ENCODE measurements at regions not wholly inside any gene's neighbourhood (a gene's known extent, or its start where the extent isn't known, plus 50 kb on each side); places are given as distances from the start of the nearest gene placed in this dataset.

DNA sequence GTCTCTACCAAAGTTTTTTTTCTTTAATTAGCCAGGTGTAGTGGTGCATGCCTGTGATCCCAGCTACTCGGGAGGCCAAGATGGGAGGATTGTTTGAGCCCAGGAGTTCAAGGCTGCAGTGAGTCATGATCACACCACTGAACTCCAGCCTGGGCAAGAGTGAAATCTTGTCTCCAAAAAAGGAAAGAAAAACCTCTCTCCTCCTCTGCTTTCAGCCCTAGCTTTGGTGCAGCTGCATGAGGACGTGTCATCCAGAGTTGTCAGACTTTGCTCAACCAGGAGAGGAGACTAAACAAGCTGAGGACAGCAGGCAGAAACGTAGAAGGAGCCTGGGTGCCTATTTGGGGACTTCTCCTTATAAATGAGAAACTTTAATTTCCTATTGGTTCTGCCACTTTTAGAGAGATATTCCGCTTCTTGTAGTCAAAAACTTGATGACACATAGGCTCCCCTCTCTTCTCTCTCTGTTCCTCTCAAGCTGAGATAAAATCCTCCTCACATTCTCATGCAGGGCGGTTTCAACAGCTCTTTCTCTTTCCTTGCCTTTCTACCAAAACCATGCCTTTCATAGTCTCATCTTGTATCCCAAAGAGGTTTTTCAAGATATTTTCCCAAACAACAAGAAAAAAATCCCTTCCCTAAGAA lies 205.4 kb downstream of the ARHGAP12 start:
- no peak for DNase-seq
- in situ Hi-C loops (cut with HindIII; ENCODE audit: low pct_ligation_motif_present, low pct_unique_long_range_greater_than_20kb, low sequenced_read_pairs): no loop called here

DNA sequence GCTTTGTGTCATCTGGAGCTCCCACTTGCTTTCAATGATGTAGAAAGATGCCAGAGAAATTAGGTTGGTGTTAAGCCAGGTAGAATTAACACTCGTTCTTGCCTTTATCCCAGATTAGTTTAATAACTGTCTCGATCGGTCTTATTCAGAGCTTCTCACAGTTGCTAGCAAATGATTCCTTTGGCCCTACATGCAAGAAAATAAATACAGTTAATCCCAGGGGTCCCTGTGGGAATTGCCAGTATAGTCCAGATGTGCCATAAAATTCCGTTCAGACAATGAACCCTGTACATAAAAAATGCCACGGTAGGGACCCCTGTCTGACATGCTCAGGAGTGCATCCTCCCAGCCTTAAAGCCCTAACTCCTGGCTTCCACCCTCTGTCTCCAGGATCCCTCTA lies 207.5 kb downstream of the ARHGAP12 start:
- no peak for DNase-seq
- in situ Hi-C loops (cut with HindIII; ENCODE audit: low pct_ligation_motif_present, low pct_unique_long_range_greater_than_20kb, low sequenced_read_pairs): no loop called here

DNA sequence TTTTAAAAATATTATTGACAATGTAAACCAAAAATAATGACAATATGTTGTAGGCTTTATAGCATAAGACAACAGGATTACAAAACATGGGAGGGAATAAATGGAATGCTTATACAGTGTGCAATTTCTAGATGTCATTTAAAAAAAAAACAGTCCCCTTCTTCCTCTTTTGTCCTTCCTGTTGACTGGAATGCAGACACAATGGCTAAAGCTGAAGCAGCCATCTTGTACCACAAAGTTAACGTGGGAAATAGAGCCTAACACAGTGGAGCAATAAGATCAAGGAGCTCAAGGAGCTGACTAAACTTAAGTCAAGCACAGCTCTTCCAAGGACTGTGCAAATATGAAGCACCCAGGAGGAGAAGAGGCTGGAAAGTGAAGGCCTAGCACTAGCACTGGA lies 208.1 kb downstream of the ARHGAP12 start:
- in situ Hi-C loops (cut with HindIII; ENCODE audit: low pct_ligation_motif_present, low pct_unique_long_range_greater_than_20kb, low sequenced_read_pairs): no loop called here
- no peak for DNase-seq

DNA sequence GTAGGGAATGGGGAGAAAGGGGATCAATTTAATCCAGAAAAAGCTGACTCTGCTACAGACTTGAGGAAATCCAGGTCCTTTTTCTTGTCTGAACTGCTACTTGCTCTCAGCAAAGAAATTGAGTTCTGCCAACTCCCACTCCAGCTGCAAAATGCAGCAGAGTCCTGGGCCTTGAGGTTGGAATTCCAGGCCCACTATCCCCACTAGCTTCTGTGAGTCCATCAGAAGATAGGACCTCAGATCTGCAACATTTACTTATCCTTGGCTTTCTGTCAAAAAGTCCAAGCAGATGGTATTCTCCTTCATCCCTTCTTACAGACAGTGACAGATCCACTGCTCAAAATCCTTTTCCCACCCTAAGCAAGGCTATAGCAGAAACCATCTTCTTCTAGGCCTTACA lies 219.2 kb downstream of the ARHGAP12 start:
- no peak for DNase-seq
- in situ Hi-C loops (cut with HindIII; ENCODE audit: low pct_ligation_motif_present, low pct_unique_long_range_greater_than_20kb, low sequenced_read_pairs): no loop called here

DNA sequence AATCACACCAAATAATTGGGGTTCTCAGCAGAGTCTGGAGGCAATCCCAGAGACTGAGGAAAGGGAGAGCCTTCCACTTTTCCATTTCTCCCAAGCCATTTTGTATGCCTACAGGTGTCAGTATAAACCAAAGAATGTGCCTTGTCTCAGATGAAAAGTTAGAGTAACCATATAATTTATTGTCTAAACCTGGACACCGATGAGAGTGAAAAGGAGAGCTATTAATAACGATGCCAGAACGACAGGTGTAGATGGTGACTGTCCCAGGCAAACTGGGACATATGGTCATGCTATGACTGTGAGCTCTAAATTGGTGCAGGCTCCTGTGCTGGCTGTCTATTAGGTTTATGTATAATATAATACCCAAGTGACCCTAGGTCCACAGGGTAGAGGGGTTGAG lies 219.6 kb downstream of the ARHGAP12 start:
- peak; percentile 13 for DNase-seq
- in situ Hi-C loops (cut with HindIII; ENCODE audit: low pct_ligation_motif_present, low pct_unique_long_range_greater_than_20kb, low sequenced_read_pairs): no loop called here

DNA sequence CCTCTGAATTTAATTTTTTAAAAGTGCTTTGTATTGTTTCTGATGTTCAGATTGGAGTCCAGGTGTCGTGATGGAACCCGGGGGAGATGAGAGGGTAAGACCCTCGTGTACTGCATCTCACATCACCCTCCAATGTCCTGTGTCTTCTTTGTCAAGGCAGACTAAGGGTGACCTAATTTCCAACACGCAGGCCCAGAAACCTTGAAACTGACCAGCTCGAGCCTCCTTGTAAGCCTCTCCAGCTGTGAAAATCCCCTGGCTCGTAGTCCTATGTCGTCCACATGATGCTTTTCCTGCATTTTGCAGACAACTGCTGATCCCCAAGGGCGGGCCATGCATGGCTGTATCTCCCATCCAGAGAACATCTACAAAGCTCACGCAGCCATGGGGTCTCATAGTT lies 220.2 kb downstream of the ARHGAP12 start:
- no peak for DNase-seq
- in situ Hi-C loops (cut with HindIII; ENCODE audit: low pct_ligation_motif_present, low pct_unique_long_range_greater_than_20kb, low sequenced_read_pairs): no loop called here

DNA sequence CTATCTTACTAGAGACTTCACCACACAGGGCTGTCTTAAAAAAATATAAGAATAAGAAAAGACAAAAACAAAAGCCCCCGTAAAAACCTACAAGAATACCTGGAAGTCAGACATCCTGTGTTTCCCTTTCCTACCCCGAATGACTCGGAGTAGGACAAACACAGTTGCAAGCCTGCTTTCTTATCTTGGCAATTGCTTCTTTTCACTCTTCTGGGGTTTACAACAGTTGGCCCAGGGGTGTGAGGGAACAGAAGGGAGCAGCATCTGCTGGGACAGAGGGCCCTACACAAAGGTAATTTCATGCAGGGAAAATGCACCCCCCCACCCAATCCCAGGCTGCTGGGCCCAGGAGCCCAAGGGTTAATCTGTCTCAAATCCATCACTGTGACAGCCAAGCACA lies 220.6 kb downstream of the ARHGAP12 start:
- no peak for DNase-seq
- in situ Hi-C loops (cut with HindIII; ENCODE audit: low pct_ligation_motif_present, low pct_unique_long_range_greater_than_20kb, low sequenced_read_pairs): no loop called here

DNA sequence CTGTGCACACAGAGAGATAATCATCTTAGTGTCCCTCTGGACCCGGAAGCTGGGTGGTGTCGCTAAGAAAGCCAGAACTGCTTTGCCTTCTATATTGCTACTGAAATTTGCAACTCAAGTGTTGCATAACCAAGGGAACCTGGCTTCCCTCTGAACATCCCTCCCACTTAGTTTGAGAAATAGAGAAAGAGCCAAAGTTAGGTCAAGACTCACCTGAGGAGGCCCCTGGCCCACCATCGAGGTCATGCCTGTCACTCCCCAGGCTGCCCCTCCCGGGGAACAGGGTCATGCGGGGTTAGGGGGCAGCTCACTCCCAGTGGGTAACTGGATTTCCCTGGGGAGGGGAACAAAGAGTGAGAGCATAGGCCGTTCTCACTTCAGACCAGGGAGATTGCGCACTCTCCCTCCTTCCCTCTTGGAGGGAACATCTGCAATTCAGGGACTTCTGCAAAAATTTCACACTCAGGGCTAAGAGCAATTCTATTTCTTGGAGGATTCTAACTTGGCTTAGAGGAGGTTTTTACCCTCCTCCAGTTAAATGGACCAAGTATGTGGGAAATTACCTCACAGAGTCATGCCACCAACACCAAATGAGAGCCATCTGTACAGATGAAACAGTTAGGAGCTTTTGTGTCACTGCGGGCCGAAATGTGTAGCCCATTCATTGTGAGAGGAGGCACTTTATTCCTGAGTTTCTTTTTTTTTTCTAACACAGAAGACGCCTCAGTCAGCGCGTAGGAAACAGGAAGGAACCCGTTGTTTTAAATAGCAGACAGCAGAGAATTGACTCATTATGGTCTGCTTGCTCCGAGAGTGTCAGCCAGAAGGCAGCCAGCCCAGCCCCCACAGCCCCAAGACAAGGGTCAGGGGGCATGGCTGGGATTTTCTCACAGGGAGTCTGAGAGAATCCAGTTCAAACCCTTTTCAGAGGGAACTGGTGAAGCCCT lies 221.3 kb downstream of the ARHGAP12 start:
- DNase-seq: no peak
- in situ Hi-C loops (cut with HindIII; ENCODE audit: low pct_ligation_motif_present, low pct_unique_long_range_greater_than_20kb, low sequenced_read_pairs): no loop called here

DNA sequence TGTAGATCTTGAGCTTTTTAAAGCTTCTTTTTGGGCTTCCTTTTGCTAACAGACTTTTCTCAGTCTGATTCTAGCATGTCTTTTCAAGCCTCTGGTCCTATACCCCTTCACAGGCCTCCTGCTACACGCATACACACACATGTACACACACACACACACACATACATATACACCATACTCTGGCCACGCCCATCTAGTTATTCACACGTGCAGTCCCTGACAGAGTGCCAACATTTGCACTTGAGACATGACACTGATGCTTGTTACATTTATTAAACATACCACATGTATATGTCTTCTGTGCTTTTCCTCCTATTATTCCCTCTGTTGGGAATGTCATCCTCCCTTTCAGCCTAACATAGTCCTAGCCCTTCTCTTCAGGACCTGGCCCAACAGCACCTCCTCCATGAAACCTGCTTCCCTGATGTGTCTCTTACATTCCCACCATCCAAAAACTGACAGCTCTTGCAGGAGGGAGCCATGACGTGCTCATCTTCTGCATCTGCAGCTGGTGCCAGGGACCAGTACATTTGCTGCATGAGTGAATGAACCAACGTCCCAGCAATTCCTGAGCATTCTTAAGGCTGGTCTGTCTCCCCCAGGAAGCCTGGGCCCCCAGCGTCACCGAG lies 222.1 kb downstream of the ARHGAP12 start:
- DNase-seq: no peak
- in situ Hi-C loops (cut with HindIII; ENCODE audit: low pct_ligation_motif_present, low pct_unique_long_range_greater_than_20kb, low sequenced_read_pairs): no loop called here

DNA sequence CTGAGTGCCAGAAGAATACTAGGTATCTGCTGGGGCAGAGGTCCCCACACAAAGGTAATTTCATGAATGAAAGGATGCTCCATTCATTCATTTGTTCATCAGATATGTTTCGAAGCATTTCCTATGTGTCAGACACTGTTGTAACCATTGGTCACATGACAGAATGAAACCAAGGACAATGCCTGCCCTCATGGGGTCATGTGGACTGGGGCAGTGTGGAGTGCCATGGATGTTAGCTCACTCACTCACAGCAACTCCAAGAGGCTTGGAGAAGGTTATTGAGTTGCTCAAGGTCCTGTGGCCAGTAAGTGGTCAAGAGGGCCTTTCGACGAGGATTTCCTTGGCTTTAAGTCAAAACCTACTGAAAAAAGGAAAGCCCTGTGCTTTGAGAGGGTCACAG lies 223.5 kb downstream of the ARHGAP12 start:
- in situ Hi-C loops (cut with HindIII; ENCODE audit: low pct_ligation_motif_present, low pct_unique_long_range_greater_than_20kb, low sequenced_read_pairs): no loop called here

DNA sequence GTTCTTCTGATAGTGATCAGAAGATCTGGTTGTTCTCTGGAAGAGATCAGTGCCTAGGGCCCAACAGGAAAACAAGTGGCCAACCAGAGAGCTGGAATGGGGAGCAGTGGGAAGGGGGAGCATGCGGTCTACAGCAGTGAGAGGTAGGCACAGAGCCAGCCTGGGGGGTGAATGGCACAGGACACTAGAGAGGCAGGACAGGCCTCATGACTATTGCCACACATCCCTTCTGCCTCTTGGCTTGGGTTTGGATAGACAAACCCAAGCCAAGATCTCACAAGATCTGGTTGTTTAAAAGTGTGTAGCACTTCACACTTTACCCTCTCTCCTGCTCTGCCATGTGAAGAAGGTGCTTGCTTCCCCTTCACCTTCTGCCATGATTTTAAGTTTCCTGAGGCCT lies 224.4 kb downstream of the ARHGAP12 start:
- DNase-seq: no peak
- in situ Hi-C loops (cut with HindIII; ENCODE audit: low pct_ligation_motif_present, low pct_unique_long_range_greater_than_20kb, low sequenced_read_pairs): no loop called here

More for the DNA sequence above, 223.5 kb downstream of the ARHGAP12 start:
- no peak for DNase-seq

DNA sequence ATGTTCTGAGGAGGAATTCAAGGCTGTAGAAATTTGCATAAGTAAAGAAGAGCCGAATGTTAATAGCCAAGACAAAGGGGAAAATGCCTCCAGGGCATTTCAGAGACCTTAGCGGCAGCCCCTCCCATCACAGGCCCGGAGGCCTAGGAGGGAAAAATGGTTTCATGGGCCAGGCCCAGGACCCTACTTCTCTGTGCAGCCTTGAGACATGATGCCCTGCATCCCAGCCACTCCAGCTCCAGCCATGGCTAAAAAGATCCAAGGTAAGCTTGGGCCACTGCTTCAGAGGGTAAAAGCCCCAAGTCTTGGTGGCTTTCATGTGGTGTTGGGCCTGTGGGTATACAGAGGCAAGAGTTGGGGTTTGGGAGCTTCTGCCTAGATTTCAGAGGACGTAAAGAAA lies 225.7 kb downstream of the ARHGAP12 start:
- in situ Hi-C loops (cut with HindIII; ENCODE audit: low pct_ligation_motif_present, low pct_unique_long_range_greater_than_20kb, low sequenced_read_pairs): no loop called here
- no peak for DNase-seq

DNA sequence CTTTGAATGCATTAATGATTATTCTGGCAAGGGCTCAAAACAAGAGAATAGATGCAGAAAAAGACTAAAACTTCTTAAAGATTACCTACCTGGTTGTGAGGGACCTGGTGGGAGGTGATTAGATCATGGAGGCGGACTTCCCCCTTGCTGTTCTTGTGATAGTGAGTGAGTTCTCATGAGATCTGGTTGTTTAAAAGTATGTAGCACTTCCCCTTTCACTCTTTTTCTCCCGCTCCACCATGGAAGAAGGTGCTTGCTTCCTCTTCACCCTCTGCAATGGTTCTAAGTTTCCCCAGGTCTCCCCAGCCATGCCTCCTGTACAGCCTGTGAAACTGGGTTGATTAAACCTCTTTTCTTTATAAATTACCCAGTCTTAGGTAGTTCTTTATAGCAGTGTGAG lies 226.6 kb downstream of the ARHGAP12 start:
- DNase-seq: no peak
- in situ Hi-C loops (cut with HindIII; ENCODE audit: low pct_ligation_motif_present, low pct_unique_long_range_greater_than_20kb, low sequenced_read_pairs): no loop called here

DNA sequence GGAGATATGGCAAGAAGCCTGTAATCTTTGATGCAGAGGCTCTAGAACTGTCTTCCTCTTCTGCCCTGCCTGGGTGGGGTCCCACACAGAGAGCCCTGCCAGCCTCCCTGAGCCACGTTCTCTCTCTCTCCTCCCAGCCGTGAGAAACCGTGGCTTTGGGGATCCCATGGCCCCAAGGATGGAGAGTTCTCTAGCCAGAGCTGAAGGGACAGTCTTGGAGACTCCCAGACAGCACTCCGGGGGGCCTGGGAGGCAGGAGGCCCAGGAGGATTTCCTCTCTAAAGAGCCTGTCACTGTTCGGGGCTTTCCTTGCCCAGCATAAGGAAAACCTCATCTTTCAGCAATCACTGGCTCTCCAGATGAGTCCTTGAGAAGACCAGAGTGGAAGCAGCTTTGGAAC lies 227.1 kb downstream of the ARHGAP12 start:
- in situ Hi-C loops (cut with HindIII; ENCODE audit: low pct_ligation_motif_present, low pct_unique_long_range_greater_than_20kb, low sequenced_read_pairs): no loop called here
- DNase-seq: no peak

DNA sequence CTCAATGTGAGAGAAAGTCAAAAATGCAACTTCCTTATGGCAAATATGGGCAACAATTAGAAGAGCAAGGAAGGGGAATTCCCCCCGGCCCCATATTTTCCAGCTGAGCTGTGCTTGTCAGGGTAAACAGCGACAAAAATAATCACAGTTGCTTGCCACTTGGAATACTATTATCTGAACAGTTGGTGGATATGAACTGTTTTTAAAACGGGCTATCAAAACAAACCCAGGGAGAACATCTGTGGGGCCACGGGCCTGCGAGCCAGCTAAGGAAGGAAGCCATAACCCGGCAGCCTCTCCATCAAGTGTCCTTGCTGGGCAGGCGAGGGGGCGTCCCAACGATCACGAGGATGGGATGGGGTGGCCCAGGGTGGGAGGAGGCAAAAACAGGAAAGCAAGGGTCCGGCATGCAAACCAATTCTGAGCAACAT lies 228.4 kb downstream of the ARHGAP12 start:
- in situ Hi-C loops (cut with HindIII; ENCODE audit: low pct_ligation_motif_present, low pct_unique_long_range_greater_than_20kb, low sequenced_read_pairs): no loop called here
- no peak for DNase-seq

DNA sequence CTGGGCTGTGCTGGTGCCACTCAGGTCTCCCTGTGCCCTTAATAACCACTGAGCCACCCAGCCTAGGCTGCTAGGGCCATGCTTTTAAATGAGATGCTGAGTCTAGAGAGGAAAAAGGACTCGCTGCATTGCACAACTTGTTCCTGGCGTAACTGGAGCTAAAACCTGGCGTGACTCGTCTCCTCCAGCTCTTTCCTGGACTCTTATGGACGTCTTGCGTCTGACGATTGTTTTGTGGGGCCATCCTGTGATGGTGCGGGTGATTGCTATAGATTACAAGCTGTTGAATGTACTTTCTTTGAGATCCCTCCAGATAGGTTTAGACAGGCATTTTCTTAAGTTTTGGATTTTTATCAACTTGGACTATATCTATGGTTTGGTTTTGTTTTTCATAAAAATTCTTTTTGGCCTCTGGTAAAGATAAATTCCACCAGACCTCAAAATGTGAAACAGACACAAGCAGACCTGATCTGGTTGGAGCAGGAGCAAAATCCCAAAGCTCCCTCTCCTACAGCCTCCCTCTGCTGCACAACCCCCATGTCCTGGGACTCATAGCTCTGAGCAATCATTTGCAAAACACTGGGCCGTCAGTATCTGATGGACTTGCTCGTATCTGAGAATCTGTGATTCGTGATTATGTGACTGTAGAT lies 230.3 kb downstream of the ARHGAP12 start:
- DNase-seq: no peak
- in situ Hi-C loops (cut with HindIII; ENCODE audit: low pct_ligation_motif_present, low pct_unique_long_range_greater_than_20kb, low sequenced_read_pairs): no loop called here

DNA sequence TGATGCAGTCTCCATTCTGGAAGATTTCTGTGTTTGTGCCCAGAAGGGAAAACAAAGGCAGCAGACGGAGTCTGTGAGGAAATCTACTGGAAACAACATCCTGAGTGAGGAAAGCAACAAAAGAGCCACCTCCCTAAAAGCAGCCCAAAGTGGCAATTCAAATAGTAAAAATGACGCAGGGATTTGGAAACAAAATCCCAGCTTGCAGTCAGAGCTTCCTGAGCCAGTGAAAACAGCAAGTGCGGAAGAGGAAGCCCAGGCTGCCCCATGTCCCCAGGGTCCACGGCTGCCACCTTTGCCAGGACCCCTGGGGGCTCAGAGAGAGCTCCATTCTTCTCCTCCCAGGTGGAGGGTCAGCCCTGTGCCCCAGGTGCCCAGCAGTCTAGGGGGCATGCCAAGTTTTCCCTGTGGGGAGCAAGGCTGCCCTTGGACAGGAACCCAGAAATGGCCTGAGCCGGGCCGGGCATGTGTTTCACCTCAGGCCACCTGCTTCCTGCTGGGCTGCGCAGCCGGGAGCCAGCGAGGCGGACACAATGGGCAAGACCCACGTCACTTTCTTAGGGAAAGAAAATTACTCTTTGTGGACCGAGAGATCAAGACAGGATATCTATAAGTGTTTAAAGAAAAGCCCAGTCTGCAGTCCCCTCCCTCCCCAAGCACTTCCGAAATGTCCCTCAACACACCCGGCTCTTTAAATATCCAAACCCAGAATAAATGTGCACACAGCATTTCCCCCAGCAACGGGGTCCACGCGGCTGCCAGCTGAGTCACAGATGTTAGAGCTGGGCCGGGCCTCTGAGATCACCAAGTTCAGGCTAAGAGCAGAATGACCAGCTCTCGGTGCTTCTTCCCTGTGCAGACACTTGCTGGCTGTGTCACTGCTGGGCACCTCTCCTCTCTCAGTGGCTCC lies 231.1 kb downstream of the ARHGAP12 start:
- in situ Hi-C loops (cut with HindIII; ENCODE audit: low pct_ligation_motif_present, low pct_unique_long_range_greater_than_20kb, low sequenced_read_pairs): no loop called here
- DNase-seq: no peak

Measured in ACHN (cell line).